ENCODE measurements at regions not wholly inside any gene's neighbourhood (a gene's known extent, or its start where the extent isn't known, plus 50 kb on each side); places are given as distances from the start of the nearest gene placed in this dataset.
"Not testable (repeated sequence)": the region's sequence is repeated elsewhere in the genome, so short reads cannot be mapped to it uniquely, and the experiment has no call there.

DNA sequence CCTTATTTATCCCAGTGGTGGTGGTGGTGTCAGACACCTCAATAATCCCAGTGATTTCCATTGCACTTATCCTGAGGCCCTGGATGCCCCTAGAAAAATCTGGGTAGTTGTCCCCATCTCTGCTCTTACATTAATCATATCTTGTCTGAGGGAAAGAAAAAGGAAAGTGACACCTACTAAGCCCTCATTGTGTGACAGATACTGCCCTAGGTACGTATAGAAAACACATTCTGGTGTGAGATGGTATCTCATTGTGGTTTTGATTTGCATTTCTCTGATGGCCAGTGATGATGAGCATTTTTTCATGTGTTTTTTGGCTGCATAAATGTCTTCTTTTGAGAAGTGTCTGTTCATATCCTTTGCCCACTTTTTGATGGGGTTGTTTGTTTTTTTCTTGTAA lies 162.6 kb upstream of the JADE1 start:
- DNase-seq = not testable (repeated sequence)

- not testable (repeated sequence) for DNase-seq
Observed at GRCh38 chr4:128644693-128645654, 164.5 kb upstream of the JADE1 start.

GRCh38 chr4:128644107-128644506 lies 165.4 kb upstream of the JADE1 start:
- not testable (repeated sequence) for DNase-seq

DNA sequence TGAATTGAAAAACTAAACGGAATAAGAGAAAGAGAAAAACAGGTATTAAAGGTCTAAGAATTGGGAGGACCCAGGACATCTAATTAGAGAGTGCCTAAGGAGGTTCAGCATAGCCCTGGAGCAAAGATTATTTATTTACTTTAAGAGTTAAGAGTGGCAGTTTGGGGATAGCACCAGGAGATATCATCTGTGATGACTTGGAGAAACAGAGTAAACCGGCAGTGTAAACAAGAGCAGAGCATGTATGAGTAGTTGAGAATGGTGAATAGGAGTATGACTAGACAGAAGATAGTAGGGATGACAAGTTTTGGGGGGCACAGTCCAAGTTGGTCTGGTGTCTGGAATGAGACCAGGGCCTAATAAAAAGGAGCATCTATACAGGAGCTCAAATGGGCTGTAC lies 167.9 kb upstream of the JADE1 start:
- DNase-seq = not testable (repeated sequence)

DNA sequence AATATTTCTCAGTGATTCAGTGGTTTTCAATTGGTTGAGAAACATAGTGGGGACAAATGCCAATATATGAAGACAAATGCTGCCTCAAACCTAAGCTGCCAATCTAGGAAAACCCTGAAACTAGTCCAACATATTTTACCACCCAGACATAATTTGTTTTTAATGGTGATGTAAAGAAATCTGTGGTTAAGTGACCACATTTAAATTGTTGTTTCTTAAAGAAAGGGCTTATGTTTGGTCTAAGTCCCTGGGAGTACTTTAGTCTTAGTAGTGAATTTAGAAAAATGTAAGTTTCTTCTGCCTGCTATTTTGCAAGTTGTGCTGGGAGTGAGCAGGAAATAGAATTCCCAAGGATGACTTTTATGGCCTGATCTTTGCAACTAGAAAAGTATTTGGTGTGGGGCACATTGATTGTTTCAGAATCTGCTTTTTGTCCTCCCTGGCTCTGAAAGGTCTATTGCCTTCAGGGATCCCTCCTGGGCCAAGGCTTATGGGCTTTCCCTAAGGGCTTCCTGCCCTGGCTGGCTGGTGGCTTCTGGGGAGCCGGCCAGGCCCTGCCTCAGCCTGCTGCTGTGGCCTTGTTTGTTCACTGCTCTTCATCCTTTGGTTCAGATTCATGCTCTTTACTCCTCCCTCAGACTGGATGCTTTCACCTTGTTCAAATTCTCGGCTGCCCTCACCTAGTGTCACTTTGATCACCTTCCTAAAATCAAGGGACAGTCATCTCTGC lies 169.8 kb upstream of the JADE1 start:
- DNase-seq = no peak

DNA sequence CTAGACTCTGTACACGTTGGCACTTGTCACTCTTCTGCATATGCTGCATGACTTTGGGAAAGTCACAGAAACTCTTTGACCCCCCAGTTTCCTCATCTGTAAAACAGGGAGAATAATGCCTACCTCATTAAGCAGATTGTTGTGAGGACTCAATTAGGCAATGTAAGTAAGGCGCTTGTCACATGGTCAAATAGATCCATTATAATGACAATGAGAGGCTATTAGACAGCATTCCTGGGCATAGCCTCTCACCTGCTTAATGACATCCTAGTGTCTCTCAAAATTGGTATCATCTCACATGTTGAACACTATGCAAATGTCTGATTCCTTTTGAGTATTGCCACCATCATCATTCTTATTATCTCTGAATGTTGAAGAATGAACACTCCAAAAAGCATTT lies 172.6 kb upstream of the JADE1 start:
- no peak for DNase-seq

DNA sequence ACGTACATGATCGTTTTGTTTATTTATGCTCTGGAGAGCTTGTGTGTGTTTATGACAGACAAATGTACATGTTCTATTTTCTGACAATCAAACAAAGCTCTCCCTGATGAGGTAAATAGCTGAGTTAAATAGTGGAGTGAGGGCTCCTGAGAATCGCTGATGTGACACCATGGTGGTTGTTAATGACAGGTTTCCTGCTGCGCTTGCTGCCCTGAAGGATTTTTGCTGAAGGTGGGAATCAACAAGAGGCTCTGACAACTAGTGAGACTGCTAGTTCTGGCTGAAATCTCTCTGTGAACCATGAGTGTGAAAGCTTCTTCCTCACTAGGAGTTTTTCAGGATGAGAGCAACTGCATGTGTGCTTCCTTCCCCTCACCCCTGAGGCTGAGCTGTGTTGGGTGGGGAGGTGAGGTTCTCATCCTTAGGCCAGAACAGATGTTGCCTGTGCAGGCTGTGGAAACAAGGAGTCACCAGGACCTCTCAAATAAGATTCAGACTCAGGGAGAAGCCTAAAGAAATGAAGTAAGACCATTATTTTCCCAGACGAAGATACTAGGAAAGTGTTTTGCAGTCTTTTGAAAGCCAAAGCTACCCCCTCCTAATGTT lies 173.4 kb upstream of the JADE1 start:
- DNase-seq = no peak

DNA sequence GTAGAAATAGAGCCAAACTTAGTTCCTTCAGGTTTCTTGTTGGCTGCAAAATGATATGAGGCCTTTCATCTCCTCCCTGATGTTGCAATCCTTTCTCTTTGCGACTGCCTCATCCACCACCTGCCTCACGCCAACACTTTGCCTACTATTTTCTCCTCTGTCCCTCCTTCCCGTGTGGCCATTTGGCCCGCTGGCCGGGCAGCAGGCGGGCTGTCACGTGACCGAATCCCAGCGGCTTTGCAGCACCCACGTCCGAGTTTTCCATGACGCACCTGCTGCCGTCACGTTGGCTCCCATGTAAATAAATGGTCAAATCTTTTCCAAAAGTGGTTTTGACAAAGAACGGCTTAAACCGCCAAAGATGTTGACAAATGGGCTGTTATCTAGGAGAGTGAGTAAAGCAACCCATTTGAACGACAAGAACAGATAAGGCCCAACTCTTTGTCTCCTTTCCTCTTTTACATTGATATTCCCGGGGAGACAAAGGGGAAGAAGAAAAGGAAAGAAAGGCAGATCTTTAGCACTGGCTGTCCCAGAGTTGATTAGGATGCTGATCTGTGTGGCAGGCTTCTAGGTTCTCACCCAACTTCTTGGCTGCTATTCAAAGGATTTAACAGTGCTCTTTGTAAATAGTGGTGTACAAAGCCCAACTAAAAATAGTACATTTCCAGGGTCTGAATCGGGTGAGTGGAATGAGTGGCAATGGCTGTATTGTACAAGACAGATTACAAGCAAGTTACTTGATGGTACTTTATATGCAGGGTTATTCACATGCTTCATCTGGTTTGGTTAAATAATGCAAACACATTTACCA lies 174.2 kb upstream of the JADE1 start:
- no peak for DNase-seq

- no peak for DNase-seq
Observed at GRCh38 chr4:128633067-128633466, 176.4 kb upstream of the JADE1 start.

DNA sequence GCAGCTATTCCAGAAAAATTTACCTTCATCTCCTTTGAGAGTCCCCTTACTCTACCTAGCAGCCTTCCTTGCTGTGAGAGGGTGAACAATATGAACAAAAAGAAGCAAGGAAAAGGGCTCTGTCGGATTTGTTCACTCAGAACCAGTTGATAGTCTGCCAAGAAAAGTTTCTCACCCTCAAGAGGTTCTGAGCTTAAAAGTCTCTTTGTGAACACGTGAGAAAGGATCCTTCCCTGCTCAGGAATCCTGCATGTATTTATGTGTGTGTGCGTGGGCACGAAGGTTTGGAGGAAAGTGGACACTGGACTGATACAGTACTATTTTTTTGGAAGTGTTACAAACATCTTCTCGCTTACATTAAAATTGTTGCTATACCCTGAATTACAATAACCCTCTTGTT lies 178.6 kb upstream of the JADE1 start:
- DNase-seq = no peak

- no peak for DNase-seq
Observed at GRCh38 chr4:128623508-128624215, 185.8 kb upstream of the JADE1 start.

DNA sequence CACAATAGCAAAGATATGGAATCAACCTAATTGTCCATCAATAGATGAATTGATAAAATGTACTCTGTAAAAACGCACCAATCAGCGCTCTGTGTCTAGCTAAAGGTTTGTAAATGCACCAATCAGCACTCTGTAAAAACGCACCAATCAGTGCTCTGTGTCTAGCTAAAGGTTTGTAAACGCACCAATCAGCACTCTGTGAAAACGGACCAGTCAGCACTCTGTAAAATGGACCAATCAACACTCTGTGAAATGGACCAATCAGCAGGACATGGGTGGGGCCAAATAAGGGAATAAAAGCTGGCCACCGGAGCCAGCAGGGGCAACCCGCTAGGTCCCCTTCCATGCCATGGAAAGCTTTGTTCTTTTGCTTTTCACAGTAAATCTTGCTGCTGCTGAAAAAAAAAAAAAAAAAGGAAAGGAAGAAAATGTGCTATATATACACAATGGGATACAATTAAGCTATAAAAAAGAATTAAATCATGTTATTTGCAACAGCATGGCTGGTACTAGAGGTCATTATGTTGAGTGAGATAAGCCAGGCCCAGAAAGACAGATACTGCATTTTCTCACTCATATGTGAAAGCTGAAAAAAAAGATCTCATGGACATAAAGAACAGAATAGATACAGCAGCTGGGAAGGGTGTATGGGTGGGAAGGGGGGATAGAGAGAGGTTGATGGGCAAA lies 189.1 kb upstream of the JADE1 start:
- not testable (repeated sequence) for DNase-seq

- DNase-seq = no peak
Observed at GRCh38 chr4:128615197-128615596, 194.3 kb upstream of the JADE1 start.

GRCh38 chr4:128608006-128608405 lies 201.5 kb upstream of the JADE1 start:
- no peak for DNase-seq

- DNase-seq = no peak
Observed at GRCh38 chr4:128606173-128606572, 203.3 kb upstream of the JADE1 start.

DNA sequence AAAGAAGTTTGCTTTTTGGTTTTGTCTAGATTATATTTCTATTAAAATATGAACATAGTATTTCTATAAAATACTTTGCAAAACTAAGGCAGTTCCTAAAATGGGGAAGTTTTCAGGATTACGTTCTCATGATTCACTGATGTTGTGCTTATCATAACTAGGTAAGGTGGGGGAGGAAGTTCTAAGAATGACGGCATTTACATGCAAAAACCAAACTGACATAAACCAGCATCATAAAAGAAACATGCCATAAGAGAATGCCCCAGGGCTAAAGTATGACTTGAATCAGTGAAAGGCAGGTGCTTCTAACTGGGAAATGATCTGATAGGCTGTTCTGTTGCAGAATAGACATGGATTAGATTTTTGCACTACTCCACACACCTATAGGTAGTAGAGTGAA lies 204.7 kb upstream of the JADE1 start:
- DNase-seq = no peak

GRCh38 chr4:128604204-128604603 lies 205.3 kb upstream of the JADE1 start:
- DNase-seq = no peak

DNA sequence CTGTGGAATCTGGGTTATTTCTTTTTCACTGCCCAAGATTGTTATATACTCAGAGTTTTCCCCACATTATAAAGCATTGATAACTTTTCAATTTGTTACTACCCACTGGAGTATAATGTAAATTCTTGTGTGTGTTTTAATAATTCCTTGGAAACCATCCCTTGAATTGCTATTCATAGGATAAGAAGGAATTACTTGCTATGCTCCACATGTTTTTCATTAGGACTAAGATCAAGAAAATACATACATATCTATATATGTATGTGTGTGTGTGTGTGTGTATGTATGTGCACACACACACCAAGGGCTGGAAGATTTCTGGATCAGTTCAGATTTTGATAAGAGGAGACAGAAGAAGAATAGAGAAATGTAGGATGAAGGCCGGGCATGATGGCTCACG lies 206.4 kb upstream of the JADE1 start:
- DNase-seq = no peak

GRCh38 chr4:128601991-128602695 lies 207.4 kb upstream of the JADE1 start:
- DNase-seq = no peak

GRCh38 chr4:128600996-128601871 lies 208.3 kb upstream of the JADE1 start:
- no peak for DNase-seq

Data from NCI-H2171 (cell line).